ES-I3 (cell line): ENCODE measurements at regions not wholly inside any gene's neighbourhood (a gene's known extent, or its start where the extent isn't known, plus 50 kb on each side); places are given as distances from the start of the nearest gene placed in this dataset.
"Not testable (repeated sequence)": the region's sequence is repeated elsewhere in the genome, so short reads cannot be mapped to it uniquely, and the experiment has no call there.

Source experiments
- H3K36me3 ChIP-seq: 2 replicates; pipeline ENCODE4 v1.6.1; 2013; ENCODE audit warnings: mild to moderate bottlenecking, low read length, control low read depth, moderate library complexity; ENCODE audit not compliant: insufficient read depth
- H3K4me1 ChIP-seq: 2 replicates; pipeline ENCODE4 v1.6.1; 2013; ENCODE audit warnings: mild to moderate bottlenecking, control low read depth, low read length; ENCODE audit not compliant: insufficient read depth
- H3K9ac ChIP-seq: 2 replicates; pipeline ENCODE4 v1.6.1; 2013; ENCODE audit warnings: low read depth, mild to moderate bottlenecking, low read length, moderate library complexity
- H3K9me3 ChIP-seq: 2 replicates; pipeline ENCODE4 v1.6.1; 2013; ENCODE audit warnings: mild to moderate bottlenecking, low read length, moderate library complexity; ENCODE audit not compliant: control insufficient read depth, insufficient read depth

- Histone ChIP-seq H3K4me1 (no peaks in the 10 kb centered on the region), H3K9ac (no peak overlapping the region), H3K9me3 (no peaks in the 10 kb centered on the region), H3K36me3 (no peaks in the 10 kb centered on the region)
These were observed 375.2 kb upstream of the FLRT2 start for GRCh38 chr14:85154714-85155113.

- Histone ChIP-seq H3K9ac (no peak overlapping the region), H3K9me3 (no peaks in the 10 kb centered on the region), H3K4me1 (no peaks in the 10 kb centered on the region), H3K36me3 (no peaks in the 10 kb centered on the region)
These were observed 373.6 kb upstream of the FLRT2 start for GRCh38 chr14:85156319-85156718.

- H3K9ac ChIP-seq: no peak overlapping the region
- H3K4me1 ChIP-seq: no peaks in the 10 kb centered on the region
- no peaks in the 10 kb centered on the region for H3K36me3 ChIP-seq
- no peaks in the 10 kb centered on the region for H3K9me3 ChIP-seq
These were observed 370.2 kb upstream of the FLRT2 start for GRCh38 chr14:85159726-85160125.

- Histone ChIP-seq H3K36me3 (no peaks in the 10 kb centered on the region), H3K9ac (no peak overlapping the region), H3K9me3 (no peaks in the 10 kb centered on the region), H3K4me1 (no peaks in the 10 kb centered on the region)
These were observed 364.9 kb upstream of the FLRT2 start for GRCh38 chr14:85165094-85165493.

- no peaks in the 10 kb centered on the region for H3K9me3 ChIP-seq
- H3K4me1 ChIP-seq: no peaks in the 10 kb centered on the region
- no peak overlapping the region for H3K9ac ChIP-seq
- H3K36me3 ChIP-seq: no peaks in the 10 kb centered on the region
These were observed 360.6 kb upstream of the FLRT2 start for GRCh38 chr14:85169381-85169780.

- peaks cover 6% of the 10 kb centered on the region; the same call in 1 of the 2 replicates for H3K4me1 ChIP-seq
- H3K9ac ChIP-seq: no peak overlapping the region
- H3K9me3 ChIP-seq: no peaks in the 10 kb centered on the region
- no peaks in the 10 kb centered on the region for H3K36me3 ChIP-seq
These were observed 357.7 kb upstream of the FLRT2 start for GRCh38 chr14:85172290-85172689.

GRCh38 chr14:85172889-85173477 is 357.0 kb upstream of the FLRT2 start:
- Histone ChIP-seq H3K9me3 (no peaks in the 10 kb centered on the region), H3K4me1 (peaks cover 9% of the 10 kb centered on the region; the same call in 1 of the 2 replicates), H3K36me3 (no peaks in the 10 kb centered on the region), H3K9ac (no peak overlapping the region)

- no peak overlapping the region for H3K9ac ChIP-seq
- H3K9me3 ChIP-seq: no peaks in the 10 kb centered on the region
- no peaks in the 10 kb centered on the region for H3K36me3 ChIP-seq
- H3K4me1 ChIP-seq: peaks cover 18% of the 10 kb centered on the region; the same call in 1 of the 2 replicates
These were observed 354.4 kb upstream of the FLRT2 start for GRCh38 chr14:85175556-85175955.

GRCh38 chr14:85178864-85179263 is 351.1 kb upstream of the FLRT2 start:
- Histone ChIP-seq H3K9ac (no peak overlapping the region), H3K9me3 (no peaks in the 10 kb centered on the region), H3K36me3 (no peaks in the 10 kb centered on the region), H3K4me1 (peaks cover 18% of the 10 kb centered on the region; the same call in 1 of the 2 replicates)

GRCh38 chr14:85180876-85181275 is 349.1 kb upstream of the FLRT2 start:
- Histone ChIP-seq H3K9ac (no peak overlapping the region), H3K36me3 (no peaks in the 10 kb centered on the region), H3K4me1 (peaks cover 18% of the 10 kb centered on the region; the same call in 1 of the 2 replicates), H3K9me3 (no peaks in the 10 kb centered on the region)

- Histone ChIP-seq H3K4me1 (peaks cover 12% of the 10 kb centered on the region; the same call in 1 of the 2 replicates), H3K9ac (no peak overlapping the region), H3K9me3 (no peaks in the 10 kb centered on the region), H3K36me3 (no peaks in the 10 kb centered on the region)
These were observed 347.7 kb upstream of the FLRT2 start for GRCh38 chr14:85182282-85182681.

GRCh38 chr14:85186082-85186481 is 343.9 kb upstream of the FLRT2 start:
- no peak overlapping the region for H3K9ac ChIP-seq
- H3K9me3 ChIP-seq: no peaks in the 10 kb centered on the region
- no peaks in the 10 kb centered on the region for H3K36me3 ChIP-seq
- H3K4me1 ChIP-seq: no peaks in the 10 kb centered on the region

GRCh38 chr14:85187521-85187920 is 342.4 kb upstream of the FLRT2 start:
- H3K9ac ChIP-seq: no peak overlapping the region
- no peaks in the 10 kb centered on the region for H3K9me3 ChIP-seq
- H3K4me1 ChIP-seq: no peaks in the 10 kb centered on the region
- no peaks in the 10 kb centered on the region for H3K36me3 ChIP-seq

- H3K4me1 ChIP-seq: no peaks in the 10 kb centered on the region
- no peaks in the 10 kb centered on the region for H3K36me3 ChIP-seq
- H3K9me3 ChIP-seq: no peaks in the 10 kb centered on the region
- no peak overlapping the region for H3K9ac ChIP-seq
These were observed 341.1 kb upstream of the FLRT2 start for GRCh38 chr14:85188836-85189235.

- not testable (repeated sequence) for H3K4me1 ChIP-seq, H3K9ac ChIP-seq, H3K9me3 ChIP-seq
These were observed 340.7 kb upstream of the FLRT2 start for GRCh38 chr14:85189253-85189652.

GRCh38 chr14:85190251-85190650 is 339.7 kb upstream of the FLRT2 start:
- no peak overlapping the region for H3K9ac ChIP-seq

More at GRCh38 chr14:85189253-85189652, 340.7 kb upstream of the FLRT2 start:
- H3K36me3 ChIP-seq: not testable (repeated sequence)

More at GRCh38 chr14:85190251-85190650, 339.7 kb upstream of the FLRT2 start:
- no peaks in the 10 kb centered on the region for H3K4me1 ChIP-seq
- H3K9me3 ChIP-seq: no peaks in the 10 kb centered on the region
- H3K36me3 ChIP-seq: no peaks in the 10 kb centered on the region
